ENCODE measurements at regions not wholly inside any gene's neighbourhood (a gene's known extent, or its start where the extent isn't known, plus 50 kb on each side); places are given as distances from the start of the nearest gene placed in this dataset.
"Not testable (repeated sequence)": the region's sequence is repeated elsewhere in the genome, so short reads cannot be mapped to it uniquely, and the experiment has no call there.

DNA sequence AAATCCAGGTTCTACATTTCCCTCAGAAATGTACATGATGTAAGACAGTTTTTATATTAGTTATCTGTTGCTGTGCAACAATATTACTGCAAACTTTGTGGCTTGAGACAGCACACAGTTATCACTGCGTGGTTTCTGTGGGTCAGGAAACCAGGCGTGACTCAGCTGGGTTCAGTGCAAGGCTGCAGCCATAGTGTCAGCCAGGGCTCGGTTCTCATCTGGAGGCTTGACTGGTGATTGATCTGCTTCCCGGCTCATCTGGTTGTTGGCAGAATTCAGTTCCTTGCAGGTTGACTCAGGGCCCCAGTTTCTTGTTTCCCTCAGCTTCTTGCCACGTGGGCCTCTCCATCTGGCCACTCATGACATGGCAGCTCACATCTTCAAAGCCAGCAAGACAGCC lies 146.8 kb upstream of the ROPN1B start:
- TF ChIP-seq, protein P1, sequence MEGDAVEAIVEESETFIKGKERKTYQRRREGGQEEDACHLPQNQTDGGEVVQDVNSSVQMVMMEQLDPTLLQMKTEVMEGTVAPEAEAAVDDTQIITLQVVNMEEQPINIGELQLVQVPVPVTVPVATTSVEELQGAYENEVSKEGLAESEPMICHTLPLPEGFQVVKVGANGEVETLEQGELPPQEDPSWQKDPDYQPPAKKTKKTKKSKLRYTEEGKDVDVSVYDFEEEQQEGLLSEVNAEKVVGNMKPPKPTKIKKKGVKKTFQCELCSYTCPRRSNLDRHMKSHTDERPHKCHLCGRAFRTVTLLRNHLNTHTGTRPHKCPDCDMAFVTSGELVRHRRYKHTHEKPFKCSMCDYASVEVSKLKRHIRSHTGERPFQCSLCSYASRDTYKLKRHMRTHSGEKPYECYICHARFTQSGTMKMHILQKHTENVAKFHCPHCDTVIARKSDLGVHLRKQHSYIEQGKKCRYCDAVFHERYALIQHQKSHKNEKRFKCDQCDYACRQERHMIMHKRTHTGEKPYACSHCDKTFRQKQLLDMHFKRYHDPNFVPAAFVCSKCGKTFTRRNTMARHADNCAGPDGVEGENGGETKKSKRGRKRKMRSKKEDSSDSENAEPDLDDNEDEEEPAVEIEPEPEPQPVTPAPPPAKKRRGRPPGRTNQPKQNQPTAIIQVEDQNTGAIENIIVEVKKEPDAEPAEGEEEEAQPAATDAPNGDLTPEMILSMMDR (IDR thresholded peaks at IDR 0.05; ENCODE audit: low read depth, low read length), result not testable (repeated sequence)
- not testable (repeated sequence) for TF ChIP-seq EZH2phosphoT487 (IDR thresholded peaks at IDR 0.05; ENCODE audit: low read depth)
